Stimulated activated CD4-positive, alpha-beta T cell treated with anti-CD3 and anti-CD28 coated beads, Interleukin-2, amount 100 ng/mL, for 48 hours (primary cell): ENCODE measurements at regions not wholly inside any gene's neighbourhood (a gene's known extent, or its start where the extent isn't known, plus 50 kb on each side); places are given as distances from the start of the nearest gene placed in this dataset.
A peak's percentile ranks its signal among the peaks of the same experiment; 100 is the strongest.

ENCODE experiments used
- DNase-seq, 2 donors: peaks; one replicate each; pipeline ENCODE4 v3.0.0-alpha.2; 2020

- DNase-seq: no peak
These were observed 143.1 kb upstream of the ZNF236 start for GRCh38 chr18:76679259-76679658.

DNA sequence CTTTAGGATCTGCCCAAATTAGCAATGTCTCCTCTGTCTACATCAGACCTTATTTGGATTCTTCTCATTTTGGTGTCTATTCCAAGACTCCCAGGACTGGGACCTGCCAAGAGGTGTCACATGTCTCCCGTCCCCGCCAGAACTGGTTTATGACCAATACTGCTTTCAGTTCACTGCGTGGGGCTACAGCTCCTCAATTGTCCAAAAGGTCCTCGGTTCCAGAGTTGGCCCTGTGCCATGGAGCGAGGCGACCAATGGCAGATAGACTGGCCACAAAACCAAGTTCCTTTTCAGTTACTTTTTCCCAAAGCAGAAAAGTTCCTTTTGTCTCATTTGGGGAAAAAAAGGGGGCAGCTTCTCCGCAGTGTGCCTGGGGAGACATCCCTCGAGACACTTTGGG, 144.1 kb upstream of the ZNF236 start:
- no peak for DNase-seq

GRCh38 chr18:76674596-76674995, 147.8 kb upstream of the ZNF236 start:
- no peak for DNase-seq

DNA sequence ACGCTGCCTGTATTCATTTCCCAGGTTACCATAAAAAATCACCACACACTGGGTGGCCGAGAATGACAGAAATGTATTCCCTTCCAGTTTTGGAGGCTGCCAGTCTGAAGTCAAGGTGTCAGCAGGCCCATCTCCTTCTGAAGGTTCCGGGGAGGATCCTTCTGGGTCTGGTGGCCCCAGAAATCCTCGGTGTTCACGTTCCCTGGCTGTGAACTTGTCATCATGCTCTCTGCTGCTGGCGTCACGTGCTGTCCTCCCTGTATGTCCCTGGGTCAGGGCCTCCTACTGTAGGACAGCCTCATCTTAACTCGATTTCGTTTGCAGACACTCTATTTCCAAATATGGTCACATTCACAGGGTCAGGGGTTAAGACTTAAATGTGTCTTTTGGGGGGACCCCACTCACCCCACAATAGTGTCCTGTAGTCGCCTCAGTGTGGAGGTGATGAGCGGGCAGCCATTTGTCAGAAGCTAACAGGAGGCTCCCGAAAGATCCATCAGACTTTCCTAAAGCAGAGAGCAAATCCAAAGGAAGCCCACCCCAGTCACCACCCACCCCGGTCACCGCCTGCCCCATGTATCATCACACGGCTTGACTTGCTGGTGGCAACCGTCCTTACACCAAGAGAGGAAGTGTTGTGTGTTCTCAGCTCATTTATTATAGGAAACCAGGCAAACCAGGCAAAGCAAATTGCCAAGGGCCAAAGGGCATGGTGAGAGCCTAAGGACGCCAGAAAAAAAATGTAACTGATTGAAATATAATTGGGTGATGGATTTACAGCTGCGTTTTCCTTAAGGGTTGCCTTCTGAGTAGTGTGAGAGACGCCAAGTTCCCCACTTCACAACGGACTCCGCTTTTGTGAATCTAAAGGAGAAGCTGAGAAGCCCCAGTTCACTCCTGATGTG, 148.8 kb upstream of the ZNF236 start:
- no peak for DNase-seq

DNA sequence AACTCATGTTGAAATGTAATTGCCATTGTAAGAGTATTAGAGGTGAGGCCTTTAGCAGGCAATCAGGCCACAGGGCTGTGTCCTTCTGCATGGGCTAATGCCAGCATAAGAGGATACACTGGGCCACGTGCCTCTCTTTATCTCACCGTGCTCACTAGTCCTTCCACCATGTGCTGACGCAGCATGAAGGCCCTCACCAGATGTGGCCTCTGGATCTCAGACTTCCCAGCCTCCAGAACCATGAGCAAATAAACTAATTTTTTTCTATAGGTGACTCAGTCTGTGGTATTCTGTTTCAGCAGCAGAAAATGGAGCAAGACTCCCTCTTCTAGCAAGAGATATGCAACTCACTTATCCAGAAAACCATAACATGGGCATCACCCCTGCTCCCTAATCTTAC, 149.7 kb upstream of the ZNF236 start:
- DNase-seq: no peak

DNA sequence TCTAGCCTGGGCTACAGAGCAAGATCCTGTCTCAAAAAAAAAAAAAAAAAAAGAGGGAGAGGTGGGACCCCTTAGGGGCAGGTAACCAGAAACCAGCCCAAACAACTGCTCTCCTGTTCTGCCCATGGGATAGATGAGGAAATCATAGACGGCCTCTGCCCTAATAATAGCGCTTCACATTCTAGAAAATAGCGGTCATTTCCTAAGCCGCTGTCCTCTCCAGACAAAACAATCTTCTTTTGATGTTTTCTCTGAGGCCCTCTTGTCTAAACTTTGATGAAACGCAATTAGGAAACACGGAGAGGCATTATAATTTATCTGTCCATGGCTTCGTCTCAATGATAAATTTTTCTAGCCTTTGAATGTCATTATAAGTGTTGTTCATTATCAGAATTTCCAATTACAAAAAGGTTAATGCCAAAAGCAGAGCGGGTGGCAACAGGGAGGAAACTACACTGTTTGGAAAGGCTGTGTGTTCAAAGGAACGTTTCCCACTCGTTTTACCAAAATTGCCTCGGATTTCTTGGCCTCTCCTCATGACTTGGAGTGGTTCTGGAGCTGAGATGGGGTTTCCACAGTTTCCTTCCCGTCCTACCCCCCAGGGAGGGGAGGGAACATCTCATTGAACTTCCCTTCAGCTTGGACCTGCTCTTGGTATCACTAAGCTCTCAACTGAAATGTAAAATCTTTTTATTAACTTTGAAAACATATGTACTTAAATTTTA, 151.6 kb upstream of the ZNF236 start:
- DNase-seq: no peak

DNA sequence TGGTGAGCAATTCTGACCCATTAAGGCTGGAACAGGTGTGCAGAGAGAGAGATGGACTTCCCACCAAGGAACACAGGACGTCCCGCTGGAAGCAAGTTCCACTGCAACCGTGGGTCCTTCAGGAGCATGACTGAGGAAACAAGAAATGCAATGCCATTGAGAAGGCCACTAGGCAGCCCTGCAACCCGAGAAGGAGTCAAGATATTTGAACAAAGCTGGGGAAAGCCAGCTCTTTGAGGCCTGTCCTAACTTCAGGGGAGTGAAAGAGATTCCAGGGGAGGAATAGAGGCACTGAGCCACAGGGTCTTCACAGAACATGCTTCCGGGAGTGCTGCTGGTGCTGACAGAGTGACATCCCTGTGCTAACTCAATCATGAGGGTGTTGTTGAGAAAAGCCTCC, 153.8 kb upstream of the ZNF236 start:
- no peak for DNase-seq

GRCh38 chr18:76668119-76668518, 154.2 kb upstream of the ZNF236 start:
- DNase-seq: no peak

DNA sequence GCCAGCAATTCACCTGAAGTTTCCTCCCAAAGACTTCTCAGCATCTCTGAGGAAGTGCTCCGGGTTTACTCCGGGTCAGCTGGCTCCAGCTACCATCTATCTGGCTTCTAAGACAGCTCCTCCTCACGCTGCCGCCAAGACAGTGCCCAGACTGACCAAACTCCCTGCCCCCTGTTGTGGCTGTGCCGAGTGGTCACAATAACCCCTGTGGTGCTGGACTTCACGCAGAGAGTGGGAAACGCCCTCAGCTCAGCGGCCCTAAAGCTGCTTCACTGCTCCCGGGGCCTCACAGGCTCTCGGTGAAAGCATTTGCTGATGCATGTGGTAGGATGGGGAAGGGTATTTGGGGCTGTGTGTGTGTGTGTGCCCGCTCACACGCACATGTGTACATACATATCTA, 154.8 kb upstream of the ZNF236 start:
- no peak for DNase-seq

- DNase-seq: no peak
These were observed 159.7 kb upstream of the ZNF236 start for GRCh38 chr18:76662626-76663025.

- DNase-seq: no peak
These were observed 161.7 kb upstream of the ZNF236 start for GRCh38 chr18:76660571-76661192.

GRCh38 chr18:76658627-76659026, 163.6 kb upstream of the ZNF516 start:
- peak; percentile 16 to 22 for DNase-seq

DNA sequence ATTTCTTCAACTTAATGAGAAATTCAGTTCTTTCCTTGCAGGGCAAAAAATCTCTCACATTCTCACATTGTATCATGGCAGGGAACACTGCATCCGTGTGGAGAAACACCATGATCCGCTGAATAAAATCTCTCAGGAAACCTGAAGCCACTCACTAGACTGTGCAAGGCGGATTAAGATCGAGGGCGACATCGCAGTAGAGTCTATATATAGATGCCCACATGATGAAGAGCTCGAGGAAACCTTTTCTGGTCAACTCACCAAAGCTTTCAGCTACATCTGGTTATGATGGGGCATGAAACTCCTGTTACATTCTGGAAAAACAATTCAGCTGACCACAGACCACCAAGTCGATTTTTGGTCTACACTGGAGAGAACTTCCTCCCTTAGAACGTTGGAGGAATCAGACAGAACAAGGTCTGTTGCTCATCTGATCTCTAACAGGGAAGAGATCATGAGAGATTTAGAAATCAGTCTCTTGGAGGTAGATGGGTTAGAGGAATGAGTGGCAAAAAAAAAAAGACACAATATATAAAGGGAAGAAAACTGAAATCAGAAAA, 162.9 kb upstream of the ZNF516 start:
- DNase-seq: no peak

DNA sequence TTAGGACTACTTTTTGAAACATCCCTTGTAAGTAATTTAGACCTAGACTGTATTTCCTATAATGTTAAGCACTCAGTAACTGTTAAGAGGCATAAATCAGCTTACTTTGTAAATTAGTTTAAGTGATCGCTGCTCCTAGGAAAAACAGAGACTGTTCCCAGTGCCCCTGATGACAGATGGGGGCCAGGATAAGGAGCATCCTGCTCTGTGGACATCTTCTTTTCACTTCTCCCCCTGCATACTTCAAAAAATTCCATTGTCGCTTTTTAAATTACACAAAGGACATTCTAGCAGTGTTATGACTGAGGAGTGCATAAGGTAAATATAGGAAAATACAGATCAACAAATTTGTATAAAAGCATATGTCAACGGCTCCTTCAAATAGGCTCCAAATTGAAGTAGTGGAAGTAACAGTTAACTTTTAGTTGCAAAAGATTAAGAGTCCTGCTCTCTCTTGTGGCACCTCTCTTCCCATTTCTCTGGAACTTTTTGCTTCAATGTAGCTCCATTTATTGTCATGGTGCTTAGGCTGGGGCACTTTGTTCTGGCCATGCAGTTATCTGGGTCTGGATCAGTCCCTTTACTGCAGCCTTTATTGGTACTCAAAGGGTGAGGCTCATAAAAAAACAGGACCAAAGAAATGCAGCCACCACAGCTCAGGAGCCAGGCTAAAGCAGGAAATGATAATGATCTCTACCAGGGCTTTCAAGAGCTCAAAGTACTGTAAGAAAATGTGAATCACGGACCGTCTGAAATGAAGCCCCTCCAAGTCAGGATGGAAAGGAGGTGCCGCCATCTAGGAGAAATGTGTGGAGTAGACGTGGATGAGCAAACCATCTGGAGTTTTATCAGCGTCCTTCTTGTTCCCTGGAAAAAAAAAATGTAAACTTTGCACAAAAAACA, 162.1 kb upstream of the ZNF516 start:
- DNase-seq: no peak

- no peak for DNase-seq
These were observed 159.5 kb upstream of the ZNF516 start for GRCh38 chr18:76654577-76654976.

DNA sequence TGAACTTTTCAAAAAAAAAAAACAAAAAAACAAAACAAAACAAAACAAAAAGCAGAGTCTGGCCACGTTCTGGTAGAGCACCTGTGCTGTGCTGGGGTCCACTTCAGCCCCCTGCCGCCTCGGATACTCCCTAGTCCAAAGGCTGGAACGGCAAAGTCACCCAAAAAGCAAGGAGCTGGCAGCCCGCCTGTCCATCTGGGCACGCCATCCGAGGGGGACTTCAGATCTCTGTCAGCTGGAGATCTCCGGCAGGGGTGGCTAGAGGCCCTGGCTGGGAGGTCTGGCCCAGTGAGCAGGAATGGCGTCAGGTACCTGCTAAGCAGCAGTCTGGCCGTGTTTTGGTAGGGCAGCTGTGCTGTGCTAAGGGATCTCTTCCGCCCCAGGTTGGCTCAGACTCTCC, 152.3 kb upstream of the ZNF516 start:
- DNase-seq: no peak

GRCh38 chr18:76644580-76644979, 149.5 kb upstream of the ZNF516 start:
- no peak for DNase-seq

- no peak for DNase-seq
These were observed 149.0 kb upstream of the ZNF516 start for GRCh38 chr18:76643996-76644395.

GRCh38 chr18:76643199-76643598, 148.2 kb upstream of the ZNF516 start:
- no peak for DNase-seq

GRCh38 chr18:76640438-76640837, 145.4 kb upstream of the ZNF516 start:
- DNase-seq: no peak

DNA sequence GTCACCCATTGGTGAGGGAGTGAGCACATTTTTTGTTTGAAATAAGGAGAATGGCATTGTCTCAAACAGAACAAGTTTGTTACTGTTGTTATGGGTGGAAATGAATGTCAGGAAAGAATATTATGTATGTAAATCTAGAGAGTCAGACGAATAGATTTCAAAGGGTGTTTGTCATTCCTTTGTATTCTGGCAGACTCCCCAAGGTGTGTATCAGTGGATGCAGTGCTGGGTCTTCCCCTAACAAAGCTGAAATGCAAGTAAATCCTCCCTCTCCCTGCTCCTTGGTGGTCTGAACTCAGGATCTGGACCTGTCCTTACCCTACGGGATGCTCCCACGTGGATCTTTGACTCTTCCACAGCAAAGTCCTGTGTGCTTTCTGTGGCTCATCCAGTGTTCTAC, 139.5 kb upstream of the ZNF516 start:
- no peak for DNase-seq

DNA sequence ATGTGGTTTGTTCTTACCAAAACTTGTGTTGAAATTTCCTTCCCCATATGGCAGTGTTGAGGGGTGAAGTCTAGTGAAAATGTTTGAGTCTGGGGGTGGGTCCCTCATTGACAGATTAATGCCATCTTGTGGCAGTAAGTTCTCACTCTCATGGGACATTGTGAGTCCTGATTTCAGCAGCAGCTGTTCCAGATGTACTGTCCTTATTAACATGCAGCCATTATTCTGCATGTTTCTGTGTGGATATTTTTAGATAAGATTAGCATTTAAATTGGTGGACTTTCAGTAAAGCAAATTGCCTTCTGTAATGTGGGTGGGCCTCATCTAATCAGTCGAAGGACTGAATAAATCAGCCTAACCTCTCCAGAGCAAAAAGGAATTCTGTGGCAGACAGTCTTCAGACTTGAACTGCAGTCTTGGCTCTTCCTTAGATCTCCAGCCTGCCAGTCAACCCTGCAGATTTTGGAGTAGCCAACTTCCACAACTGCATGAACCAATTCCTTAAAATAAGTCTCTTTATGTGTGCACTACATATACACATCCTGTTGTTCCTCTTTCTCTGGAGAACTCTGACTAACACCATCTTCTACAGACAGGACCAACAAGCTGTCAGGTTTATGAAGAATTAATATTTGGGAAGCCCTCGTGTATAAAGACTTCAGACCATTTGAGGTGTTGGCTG, 138.7 kb upstream of the ZNF516 start:
- no peak for DNase-seq
